Fibroblast of pulmonary artery (primary cell): ENCODE measurements at regions not wholly inside any gene's neighbourhood (a gene's known extent, or its start where the extent isn't known, plus 50 kb on each side); places are given as distances from the start of the nearest gene placed in this dataset.

Experiments used
- DNase-seq: peaks from one replicate; pipeline ENCODE4 v3.0.0-alpha.2; 2010; ENCODE audit warnings: low read depth
- H3K4me3 ChIP-seq: replicated peaks from 2 replicates; pipeline ENCODE4 v1.5.1; 2011; ENCODE audit warnings: low read depth, mild to moderate bottlenecking, control low read depth, low read length, moderate library complexity
- CTCF ChIP-seq: IDR thresholded peaks from 2 replicates; pipeline ENCODE4 v1.5.1; 2011; ENCODE audit warnings: mild to moderate bottlenecking, control low read depth, low read length, inconsistent platforms; ENCODE audit errors: missing control alignments

- no peak overlapping the region for H3K4me3 ChIP-seq
- peak; percentile 28 for DNase-seq
- peak; percentile 23 for TF ChIP-seq CTCF
Measured at GRCh38 chr14:61196034-61196433, 85.1 kb downstream of the TMEM30B start.

GRCh38 chr14:61193476-61193875 lies 87.7 kb downstream of the TMEM30B start:
- no peak overlapping the region for H3K4me3 ChIP-seq
- no peak for DNase-seq

GRCh38 chr14:61192989-61193388 lies 88.1 kb downstream of the TMEM30B start:
- no peak for TF ChIP-seq CTCF
- no peak for DNase-seq

More at GRCh38 chr14:61193476-61193875, 87.7 kb downstream of the TMEM30B start:
- no peak for TF ChIP-seq CTCF

GRCh38 chr14:61191733-61192132 lies 89.4 kb downstream of the TMEM30B start:
- TF ChIP-seq CTCF: no peak
- H3K4me3 ChIP-seq: no peak overlapping the region
- no peak for DNase-seq

More at GRCh38 chr14:61192989-61193388, 88.1 kb downstream of the TMEM30B start:
- H3K4me3 ChIP-seq: no peak overlapping the region

- H3K4me3 ChIP-seq: no peak overlapping the region
- no peak for DNase-seq
- TF ChIP-seq CTCF: no peak
Measured at GRCh38 chr14:61190341-61190740, 90.8 kb downstream of the TMEM30B start.

- peak; percentile 65 for TF ChIP-seq CTCF
- peak; percentile 74 for DNase-seq
- peak overlapping the region; percentile 52 for H3K4me3 ChIP-seq
Measured at GRCh38 chr14:61188978-61189808, 91.9 kb downstream of the TMEM30B start.

- no peak for TF ChIP-seq CTCF
- DNase-seq: peak; percentile 28
- peak overlapping the region; percentile 52 for H3K4me3 ChIP-seq
Measured at GRCh38 chr14:61188196-61188595, 92.9 kb downstream of the TMEM30B start.
